ENCODE measurements at regions not wholly inside any gene's neighbourhood (a gene's known extent, or its start where the extent isn't known, plus 50 kb on each side); places are given as distances from the start of the nearest gene placed in this dataset.

GRCh38 chr6:44656691-44657090, 269.2 kb downstream of the CDC5L start:
- DNase-seq, result no peak
- Mint-ChIP-seq H3K4me1 (ENCODE audit: low read depth) (peaks cover 8% of the 10 kb centered on the region), H3K36me3 (ENCODE audit: low read depth) (no peaks in the 10 kb centered on the region), H3K9me3 (no peaks in the 10 kb centered on the region), H3K27me3 (peaks cover 3% of the 10 kb centered on the region), H3K27ac (no peak overlapping the region), H3K4me3 (no peak overlapping the region)
- ChIA-PET POLR2A (interaction anchor here (0.9 to 2.1 kb wide), 3 partner anchors 17 to 1057 kb away, joined by 3 to 14 read pairs (median 9); no protein-coding TSS in a partner anchor), CTCF (interaction anchor here (1.4 to 4.8 kb wide), 3 partner anchors 320 to 1059 kb away, joined by 3 to 81 read pairs (median 4); no protein-coding TSS in a partner anchor)
- peaks cover 0 to 3% of the 10 kb centered on the region in 2 experiments for H3K27me3 ChIP-seq (ENCODE audit: control insufficient read depth in 1 of 2, insufficient read depth in 2 of 2, low read length in 2 of 2)
- TF ChIP-seq CTCF (IDR thresholded peaks at IDR 0.05), result no peak
- ATAC-seq (ENCODE audit: poor library complexity), result no peak
- no peaks in the 10 kb centered on the region for H3K9me3 ChIP-seq (ENCODE audit: control insufficient read depth in 1 of 2, insufficient read depth in 1 of 2, low read length in 2 of 2)
- H3K36me3 ChIP-seq (ENCODE audit: insufficient read depth, low read length), result no peaks in the 10 kb centered on the region
- H3K27ac ChIP-seq (ENCODE audit: low read depth in 1 of 2, low read length in 2 of 2), result no peak overlapping the region
- peaks cover 10% of the 10 kb centered on the region for H3K4me1 ChIP-seq (ENCODE audit: insufficient read depth, low read length)
- H3K4me3 ChIP-seq (ENCODE audit: low read length), result no peak overlapping the region
- intact Hi-C loops (cut with DNase I, micrococcal nuclease), result loop anchor here (1.0 to 10.0 kb wide), 4 partner anchors 179 to 931 kb away; no protein-coding TSS in a partner anchor

- no peaks in the 10 kb centered on the region for H3K9me3 Mint-ChIP-seq
- no peak overlapping the region for H3K4me3 Mint-ChIP-seq
- H3K4me1 Mint-ChIP-seq (ENCODE audit: low read depth), result peaks cover 8% of the 10 kb centered on the region
- peaks cover 3% of the 10 kb centered on the region for H3K27me3 Mint-ChIP-seq
- Histone ChIP-seq H3K4me1 (ENCODE audit: insufficient read depth, low read length) (peaks cover 10% of the 10 kb centered on the region), H3K27me3 (ENCODE audit: control insufficient read depth in 1 of 2, insufficient read depth in 2 of 2, low read length in 2 of 2) (peaks cover 0 to 3% of the 10 kb centered on the region in 2 experiments), H3K4me3 (ENCODE audit: low read length) (no peak overlapping the region), H3K9me3 (ENCODE audit: control insufficient read depth in 1 of 2, insufficient read depth in 1 of 2, low read length in 2 of 2) (no peaks in the 10 kb centered on the region), H3K27ac (ENCODE audit: low read depth in 1 of 2, low read length in 2 of 2) (no peak overlapping the region), H3K36me3 (ENCODE audit: insufficient read depth, low read length) (no peaks in the 10 kb centered on the region)
- ChIA-PET POLR2A (no interaction called here), CTCF (interaction anchor here (4.8 kb wide), 1 partner anchor 1059 kb away, joined by 81 read pairs; no protein-coding TSS in a partner anchor)
- TF ChIP-seq CTCF (IDR thresholded peaks at IDR 0.05), result no peak
- H3K36me3 Mint-ChIP-seq (ENCODE audit: low read depth), result no peaks in the 10 kb centered on the region
- DNase-seq, result no peak
- intact Hi-C loops (cut with DNase I, micrococcal nuclease), result loop anchor here (1.0 to 10.0 kb wide), 4 partner anchors 180 to 930 kb away; no protein-coding TSS in a partner anchor
- H3K27ac Mint-ChIP-seq, result no peak overlapping the region
- no peak for ATAC-seq (ENCODE audit: poor library complexity)
These were observed 269.8 kb downstream of the CDC5L start for GRCh38 chr6:44657206-44657819.

DNA sequence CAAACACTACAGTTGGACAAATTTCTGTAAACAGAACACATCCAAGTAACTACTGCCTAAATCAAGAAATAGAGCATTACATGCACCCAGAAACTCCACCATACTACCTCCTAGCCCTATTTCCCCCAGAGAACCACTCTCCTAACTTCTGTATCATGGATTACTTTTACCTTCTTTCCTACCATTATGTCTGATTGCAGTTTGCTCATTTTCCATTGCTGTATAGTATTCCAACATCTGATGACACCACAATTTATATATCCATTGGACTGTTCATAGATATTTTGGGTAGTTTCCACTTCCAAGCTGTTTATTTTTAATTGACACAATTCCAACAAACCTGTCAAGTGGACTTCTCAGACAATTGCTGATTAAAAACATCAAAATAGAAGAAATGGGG, 271.1 kb downstream of the CDC5L start:
- Mint-ChIP-seq H3K9me3 (no peaks in the 10 kb centered on the region), H3K36me3 (ENCODE audit: low read depth) (no peaks in the 10 kb centered on the region), H3K27me3 (peaks cover 3% of the 10 kb centered on the region), H3K27ac (no peak overlapping the region), H3K4me3 (no peak overlapping the region), H3K4me1 (ENCODE audit: low read depth) (peaks cover 8% of the 10 kb centered on the region)
- Histone ChIP-seq H3K9me3 (ENCODE audit: control insufficient read depth in 1 of 2, insufficient read depth in 1 of 2, low read length in 2 of 2) (no peaks in the 10 kb centered on the region), H3K27ac (ENCODE audit: low read depth in 1 of 2, low read length in 2 of 2) (no peak overlapping the region), H3K4me3 (ENCODE audit: low read length) (no peak overlapping the region), H3K36me3 (ENCODE audit: insufficient read depth, low read length) (no peaks in the 10 kb centered on the region), H3K4me1 (ENCODE audit: insufficient read depth, low read length) (peaks cover 10% of the 10 kb centered on the region), H3K27me3 (ENCODE audit: control insufficient read depth in 1 of 2, insufficient read depth in 2 of 2, low read length in 2 of 2) (peaks cover 0 to 1% of the 10 kb centered on the region in 2 experiments)
- no peak for TF ChIP-seq CTCF (IDR thresholded peaks at IDR 0.05)
- CTCF ChIA-PET, result interaction anchor here (2.9 kb wide), 1 partner anchor 1056 kb away, joined by 8 read pairs; no protein-coding TSS in a partner anchor
- intact Hi-C loops (cut with DNase I, micrococcal nuclease), result loop anchor here (5.0 to 10.0 kb wide), 3 partner anchors 181 to 929 kb away; no protein-coding TSS in a partner anchor
- DNase-seq (no peak), ATAC-seq (ENCODE audit: poor library complexity) (no peak)
- POLR2A ChIA-PET, result no interaction called here
